Mucosa of gallbladder (tissue), 1 donor: ENCODE measurements at regions not wholly inside any gene's neighbourhood (a gene's known extent, or its start where the extent isn't known, plus 50 kb on each side); places are given as distances from the start of the nearest gene placed in this dataset.
"Not testable (repeated sequence)": the region's sequence is repeated elsewhere in the genome, so short reads cannot be mapped to it uniquely, and the experiment has no call there.

Experiments used
- DNase-seq: peaks from one replicate; pipeline ENCODE4 v3.0.0-alpha.2; 2020; ENCODE audit warnings: low spot score
- donor health status: DM: no; HTN: no; CAD: no.

- DNase-seq = no peak
Observed at GRCh38 chr2:239604861-239605260, 204.0 kb upstream of the HDAC4 start.

DNA sequence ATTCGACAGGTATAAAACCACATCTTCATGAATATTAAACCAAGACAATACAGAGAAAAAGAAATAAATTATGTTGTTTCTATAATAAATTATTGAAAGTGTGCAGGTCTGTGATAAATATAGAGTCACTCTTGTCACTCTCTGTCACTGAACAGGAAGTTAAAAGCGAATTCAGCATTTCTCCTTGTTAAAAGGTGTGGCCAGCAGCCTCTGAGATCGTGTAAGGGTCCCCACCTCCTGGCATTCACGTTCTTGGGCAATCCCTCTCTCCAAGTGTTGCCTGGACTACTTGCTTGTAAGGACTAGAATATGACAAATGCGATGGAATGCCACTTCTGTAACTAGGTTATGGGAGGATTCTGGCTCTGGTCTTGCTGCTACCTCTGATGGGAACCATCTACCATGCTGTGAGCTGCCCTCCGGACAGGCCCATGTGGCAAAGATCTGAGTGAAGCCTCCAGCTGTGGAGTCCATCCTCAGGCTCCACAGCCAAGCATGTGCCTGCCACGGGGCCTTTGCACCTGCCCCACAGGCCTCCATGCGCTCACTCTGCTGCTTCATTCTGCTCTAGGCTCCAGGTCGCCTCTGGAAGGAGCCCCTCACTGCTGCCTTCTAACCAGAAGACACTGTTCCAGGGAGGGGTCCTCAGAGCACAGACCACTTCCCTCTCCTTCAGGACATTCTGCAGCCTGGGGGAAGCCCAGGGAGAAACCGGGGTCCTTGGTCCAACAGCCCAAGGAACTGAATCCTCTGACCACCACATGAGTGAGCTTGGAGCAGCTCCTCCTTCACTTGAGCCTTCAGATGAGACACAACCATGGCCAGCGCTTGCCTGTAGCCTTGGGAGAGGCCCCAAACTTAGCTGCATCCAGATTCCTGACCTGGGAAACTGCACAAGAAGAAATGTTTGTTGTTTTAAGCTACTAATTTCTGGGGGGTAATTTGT lies 202.9 kb upstream of the HDAC4 start:
- no peak for DNase-seq

DNA sequence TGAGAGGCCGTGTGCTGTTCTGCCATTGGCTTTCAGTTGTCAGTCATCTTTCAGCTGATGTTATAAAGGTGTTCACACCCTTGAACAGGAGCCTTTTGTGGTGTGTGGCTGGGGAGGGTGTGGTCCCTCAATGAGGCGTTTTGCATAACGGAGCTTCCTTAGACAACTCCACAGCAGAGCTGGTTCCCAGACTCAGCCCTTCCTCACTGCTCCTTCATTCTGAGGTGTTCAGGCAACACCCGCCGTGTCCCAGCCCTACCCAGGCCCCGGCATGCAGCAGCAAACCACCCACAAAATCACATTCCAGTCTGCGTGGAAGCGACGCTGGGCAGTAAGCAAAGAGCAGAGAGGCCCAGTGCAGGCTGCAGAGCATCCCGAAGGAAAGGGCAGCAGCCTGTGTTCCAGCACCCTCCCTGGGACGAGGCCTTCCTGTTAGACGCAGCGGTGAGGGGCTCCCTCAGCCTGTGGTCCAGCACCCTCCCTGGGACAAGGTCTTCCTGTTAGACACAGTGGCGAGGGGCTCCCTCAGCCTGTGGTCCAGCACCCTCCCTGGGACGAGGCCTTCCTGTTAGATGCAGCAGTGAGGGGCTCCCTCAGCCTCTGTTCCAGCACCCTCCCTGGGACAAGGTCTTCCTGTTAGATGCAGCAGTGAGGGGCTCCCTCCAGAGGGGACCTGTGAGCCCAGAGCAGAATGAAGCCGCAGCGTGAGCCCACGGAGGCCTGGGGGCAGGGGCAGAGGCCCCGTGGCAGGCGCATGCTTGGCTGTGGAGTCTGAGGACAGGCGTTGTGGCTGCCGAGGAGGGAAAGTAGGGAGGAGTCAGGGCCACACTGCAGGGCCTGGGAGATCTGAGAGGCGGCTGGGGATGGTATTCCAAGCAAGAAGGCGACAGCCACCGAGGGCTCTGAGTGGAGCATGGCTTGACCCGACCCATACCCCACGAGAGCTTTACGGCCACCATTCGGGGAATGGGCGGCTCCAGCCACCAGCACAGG lies 201.8 kb upstream of the HDAC4 start:
- no peak for DNase-seq

GRCh38 chr2:239601880-239602279 lies 201.1 kb upstream of the HDAC4 start:
- no peak for DNase-seq

DNA sequence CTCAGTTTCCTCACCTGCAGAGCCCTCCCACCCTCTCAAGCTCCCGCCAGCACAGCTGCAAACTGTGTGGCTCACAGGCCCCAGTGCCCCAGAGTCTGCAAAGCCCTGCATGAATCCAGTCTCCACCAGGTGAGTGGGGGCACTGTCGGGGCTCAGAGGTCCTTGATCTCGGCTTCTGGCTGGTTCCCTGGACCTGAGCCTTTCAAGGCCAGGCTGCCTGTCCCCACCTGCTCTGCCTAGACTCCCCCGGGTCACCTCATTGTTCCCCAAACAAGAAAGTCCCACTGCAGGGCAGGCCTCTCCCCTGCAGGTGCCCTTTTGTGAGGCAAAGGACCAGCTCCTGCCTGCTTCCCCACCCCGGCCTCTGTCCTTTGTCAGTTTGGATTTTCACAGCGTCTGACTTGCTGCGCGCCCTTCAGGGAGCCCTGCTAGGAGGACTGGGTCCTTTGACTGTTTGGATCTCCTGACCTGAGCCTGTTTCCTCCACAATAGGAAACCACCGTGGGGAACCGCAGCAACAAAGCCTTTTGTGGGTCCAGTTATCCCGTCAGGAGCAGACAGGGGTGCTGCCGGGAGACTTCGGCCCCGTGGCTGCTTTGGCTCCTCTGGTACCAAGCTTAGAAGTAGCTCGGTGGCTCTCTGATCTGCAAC lies 200.5 kb upstream of the HDAC4 start:
- DNase-seq = no peak

GRCh38 chr2:239600650-239601049 lies 199.8 kb upstream of the HDAC4 start:
- DNase-seq = no peak

- DNase-seq = no peak
Observed at GRCh38 chr2:239600001-239600593, 199.3 kb upstream of the HDAC4 start.

- DNase-seq = no peak
Observed at GRCh38 chr2:239599299-239599698, 198.5 kb upstream of the HDAC4 start.

- DNase-seq = no peak
Observed at GRCh38 chr2:239598732-239599090, 197.9 kb upstream of the HDAC4 start.

DNA sequence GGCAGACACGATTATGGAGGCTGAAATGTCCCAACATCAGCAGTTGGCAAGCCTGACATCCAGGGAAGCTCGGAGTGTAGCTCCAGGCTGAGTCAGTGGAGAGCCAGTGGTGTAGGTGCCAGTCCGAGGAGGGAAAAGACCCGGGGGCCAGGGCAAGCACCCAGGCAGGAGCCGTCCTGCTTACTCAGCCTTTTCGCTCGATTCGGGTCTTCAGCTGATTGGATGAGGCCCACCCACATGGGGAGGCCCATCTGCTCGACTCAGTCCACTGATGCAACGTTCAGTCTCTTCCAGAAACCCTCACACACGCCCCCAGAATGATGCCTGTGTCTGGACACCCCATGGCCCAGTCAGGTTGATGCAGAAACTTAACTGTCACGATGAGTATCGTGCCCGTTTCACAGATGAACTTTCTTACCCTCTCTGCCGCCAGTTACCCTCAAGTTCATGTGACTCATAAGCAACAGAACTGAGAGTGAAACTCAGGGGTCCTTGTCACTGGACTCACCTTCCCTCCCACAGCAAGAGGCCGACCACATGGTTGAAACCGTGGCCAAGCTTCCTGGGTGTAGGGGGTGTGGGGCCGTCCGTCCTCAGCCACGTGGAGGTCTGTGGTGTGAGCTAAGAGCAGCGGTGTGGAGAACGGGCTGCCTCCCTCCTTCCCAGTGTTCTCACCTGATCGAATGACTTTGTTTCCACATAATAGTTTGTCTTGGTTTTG lies 197.4 kb upstream of the HDAC4 start:
- DNase-seq = no peak

GRCh38 chr2:239597216-239597615 lies 196.4 kb upstream of the HDAC4 start:
- DNase-seq = no peak

DNA sequence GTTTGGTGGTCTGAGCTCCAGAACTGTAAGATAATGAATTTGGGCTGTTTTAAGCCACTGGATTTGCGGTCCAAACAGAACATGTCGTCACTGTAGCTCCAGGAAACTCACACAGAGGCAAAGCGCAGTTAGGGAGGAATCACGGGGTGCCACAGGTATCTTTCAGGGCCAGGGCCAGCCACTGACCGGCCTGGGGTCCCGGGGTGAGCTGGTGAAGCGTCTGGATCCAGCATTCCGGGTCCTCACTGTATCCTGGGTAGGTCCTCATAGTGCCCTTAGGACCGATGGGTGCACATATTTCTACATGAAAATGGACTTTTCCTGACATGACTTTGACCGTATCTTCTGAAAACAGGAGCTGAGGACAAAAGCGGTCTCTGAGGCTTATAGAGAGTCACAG lies 196.0 kb upstream of the HDAC4 start:
- no peak for DNase-seq

DNA sequence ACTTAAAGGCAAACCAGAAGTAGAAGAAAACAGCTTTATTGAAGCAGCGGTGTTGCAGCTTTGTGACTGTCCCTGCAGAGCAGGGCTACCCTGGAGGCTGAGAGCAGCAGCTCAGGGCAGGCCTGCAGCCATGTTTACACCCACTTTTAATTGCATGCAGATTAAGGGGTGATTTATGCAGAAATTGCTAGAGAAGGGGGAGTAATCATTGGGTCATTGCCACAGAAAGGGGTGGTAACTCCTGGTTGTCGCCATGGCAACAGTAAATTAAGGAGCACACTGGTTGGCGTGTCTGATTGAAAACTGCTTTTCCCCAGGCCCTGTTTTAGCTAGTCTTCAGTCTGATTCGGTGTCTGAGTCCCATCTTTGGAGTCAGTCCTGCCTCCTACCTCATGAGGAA lies 195.4 kb upstream of the HDAC4 start:
- no peak for DNase-seq

DNA sequence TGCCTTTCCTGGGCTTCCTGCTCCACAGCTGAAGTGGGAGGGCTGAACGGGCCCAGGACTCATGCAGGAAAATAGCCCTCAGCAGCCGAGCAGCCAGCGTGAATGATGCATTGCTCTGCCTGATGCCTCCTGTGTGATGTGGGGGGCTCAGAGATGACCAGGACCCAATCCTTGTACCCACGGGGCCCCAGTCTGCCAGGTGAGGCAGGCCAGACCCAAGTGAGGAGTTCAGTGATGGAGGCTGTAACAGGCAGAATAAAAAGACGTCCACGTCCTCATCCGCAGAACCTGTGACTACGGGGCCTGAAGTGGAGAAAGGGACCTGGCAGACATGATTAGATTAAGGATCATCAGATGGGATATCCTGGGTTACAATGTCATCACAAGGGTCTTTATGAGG lies 194.9 kb upstream of the HDAC4 start:
- DNase-seq = no peak

DNA sequence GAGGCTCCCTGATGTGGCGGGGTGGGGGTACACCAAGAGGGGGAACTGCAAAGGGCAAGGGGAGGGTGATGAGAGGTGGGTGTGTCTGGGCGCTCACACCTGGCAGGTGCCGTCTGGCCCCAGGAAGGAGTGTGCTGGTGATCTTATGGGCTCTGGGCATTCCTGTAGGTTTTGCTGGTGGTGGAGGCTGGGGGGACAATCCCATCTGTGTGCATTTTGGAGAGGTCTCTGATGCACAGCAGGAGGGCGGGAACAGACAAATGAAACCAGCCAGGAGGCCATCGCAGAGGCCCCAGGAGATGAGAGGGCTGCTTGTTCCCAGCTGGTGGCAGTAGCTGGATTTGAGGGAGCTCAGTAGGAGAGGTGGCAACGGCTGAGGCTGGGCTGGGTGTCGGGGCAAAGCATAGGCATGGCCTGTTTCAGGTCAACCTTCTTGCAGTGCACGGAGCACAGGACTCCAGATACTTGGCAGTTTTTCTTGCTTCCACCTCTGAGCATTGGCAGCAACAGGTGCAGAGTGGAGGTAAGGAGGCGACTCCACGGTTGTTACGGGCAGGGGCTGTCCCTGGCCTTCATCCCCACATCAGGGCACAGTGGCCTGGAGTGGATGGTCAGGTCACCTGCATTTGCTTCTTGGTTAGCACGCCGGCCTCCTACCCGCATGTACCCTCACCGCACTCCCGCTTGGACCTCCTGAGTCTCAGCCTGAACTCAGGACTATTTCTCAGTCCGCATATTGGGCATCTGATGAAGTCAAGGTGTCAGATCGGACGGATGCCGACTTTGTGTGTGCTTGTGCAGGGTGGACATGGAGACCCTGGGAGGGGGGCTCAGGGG lies 194.2 kb upstream of the HDAC4 start:
- no peak for DNase-seq

DNA sequence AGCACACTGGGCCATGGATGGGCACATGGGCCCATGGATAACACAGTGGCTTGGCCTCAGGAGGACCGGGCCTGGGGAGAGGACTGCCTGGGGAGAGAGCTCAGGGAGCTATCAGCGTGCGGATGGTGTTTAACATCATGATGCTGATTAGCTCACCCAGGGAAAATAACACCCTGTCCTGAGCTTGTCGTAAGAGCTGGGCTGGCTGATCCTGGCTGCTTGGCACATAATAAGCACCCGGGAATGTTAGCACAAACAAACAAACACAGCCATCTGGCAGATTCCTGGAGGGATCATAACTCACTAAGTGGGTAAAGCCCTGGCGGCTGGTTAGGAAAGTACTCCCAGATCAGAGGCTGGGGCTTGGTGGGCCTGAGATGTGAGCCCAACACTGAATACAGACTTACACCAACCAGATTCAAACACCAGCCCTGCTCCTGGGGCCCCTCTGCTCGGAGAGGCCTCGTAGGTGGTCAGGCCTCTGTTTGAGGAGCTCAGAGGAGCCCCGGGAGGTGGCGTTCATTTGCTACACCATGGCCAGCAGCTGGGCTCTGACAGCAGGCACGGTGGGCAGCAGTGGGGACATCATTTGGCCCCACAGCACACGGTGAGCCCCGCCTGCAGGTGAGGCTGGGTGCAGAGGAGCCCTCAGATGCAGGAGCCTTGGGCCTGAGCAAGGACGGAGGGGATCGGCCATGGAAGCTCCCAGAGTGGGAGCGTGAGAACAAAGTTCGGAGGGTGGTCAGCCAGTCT lies 193.4 kb upstream of the HDAC4 start:
- no peak for DNase-seq

- no peak for DNase-seq
Observed at GRCh38 chr2:239593455-239593854, 192.6 kb upstream of the HDAC4 start.

DNA sequence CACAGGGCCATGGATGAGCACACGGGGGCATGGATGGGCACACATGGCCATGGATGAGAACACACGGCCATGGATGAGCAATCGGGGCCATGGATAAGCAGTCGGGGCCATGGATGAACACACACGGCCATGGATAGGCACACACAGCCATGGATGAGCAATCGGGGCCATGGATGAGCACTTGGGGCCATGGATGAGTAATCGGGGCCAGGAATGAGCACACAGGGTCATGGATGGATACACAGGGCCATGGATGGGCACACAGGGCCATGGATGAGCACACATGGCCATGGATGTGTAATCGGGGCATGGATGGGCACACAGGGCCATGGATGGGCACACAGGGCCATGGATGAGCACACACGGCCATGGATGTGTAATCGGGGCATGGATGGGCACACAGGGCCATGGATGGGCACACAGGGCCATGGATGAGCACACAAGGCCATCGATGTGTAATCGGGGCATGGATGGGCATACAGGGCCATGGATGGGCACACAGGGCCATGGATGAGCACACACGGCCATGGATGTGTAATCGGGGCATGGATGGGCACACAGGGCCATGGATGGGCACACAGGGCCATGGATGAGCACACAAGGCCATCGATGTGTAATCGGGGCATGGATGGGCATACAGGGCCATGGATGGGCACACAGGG lies 191.9 kb upstream of the HDAC4 start:
- not testable (repeated sequence) for DNase-seq
